RPMI8226 (cell line): ENCODE measurements at regions not wholly inside any gene's neighbourhood (a gene's known extent, or its start where the extent isn't known, plus 50 kb on each side); places are given as distances from the start of the nearest gene placed in this dataset.

Experiments
- DNase-seq: peaks from one replicate; pipeline ENCODE4 v3.0.0-alpha.2; 2015

DNA sequence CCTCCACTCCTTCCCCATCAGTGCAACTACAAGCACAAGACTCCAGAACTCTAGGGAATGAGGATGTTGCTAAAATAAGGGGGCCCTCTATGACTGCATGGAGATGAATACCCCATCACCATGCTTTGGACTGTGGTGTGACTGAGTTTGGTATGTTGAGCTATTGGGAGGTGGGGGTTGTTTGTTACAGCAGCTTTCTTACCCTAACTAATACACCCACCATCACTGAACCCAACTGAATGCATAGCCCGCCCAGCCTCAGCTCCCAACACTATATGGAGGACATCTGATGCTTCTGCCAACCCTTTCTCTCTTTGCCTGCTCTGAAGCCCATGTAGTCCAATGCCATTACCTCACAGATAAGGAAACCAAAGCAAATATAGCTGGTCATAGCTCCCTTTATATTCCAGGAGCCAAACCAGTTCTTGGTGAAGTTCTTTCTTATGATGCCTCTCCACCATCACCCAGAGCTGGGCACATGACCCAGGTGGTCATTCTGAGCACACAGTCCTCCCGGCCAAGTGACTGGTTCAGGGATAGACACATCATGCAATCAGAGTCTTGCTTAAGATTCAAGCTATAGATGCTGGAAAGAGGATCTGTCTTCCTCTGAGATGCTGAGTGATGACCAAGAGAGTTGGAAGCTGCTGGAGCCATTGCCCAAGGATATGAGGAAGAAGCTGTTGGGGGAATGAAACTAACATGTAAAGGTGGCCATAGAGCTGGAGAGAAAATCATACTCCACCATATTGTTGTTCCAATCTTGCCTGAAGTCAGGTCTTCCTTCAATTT lies 155.6 kb upstream of the HAAO start:
- DNase-seq = no peak

- DNase-seq = no peak
These were observed 152.5 kb upstream of the HAAO start for GRCh38 chr2:42944779-42945415.

DNA sequence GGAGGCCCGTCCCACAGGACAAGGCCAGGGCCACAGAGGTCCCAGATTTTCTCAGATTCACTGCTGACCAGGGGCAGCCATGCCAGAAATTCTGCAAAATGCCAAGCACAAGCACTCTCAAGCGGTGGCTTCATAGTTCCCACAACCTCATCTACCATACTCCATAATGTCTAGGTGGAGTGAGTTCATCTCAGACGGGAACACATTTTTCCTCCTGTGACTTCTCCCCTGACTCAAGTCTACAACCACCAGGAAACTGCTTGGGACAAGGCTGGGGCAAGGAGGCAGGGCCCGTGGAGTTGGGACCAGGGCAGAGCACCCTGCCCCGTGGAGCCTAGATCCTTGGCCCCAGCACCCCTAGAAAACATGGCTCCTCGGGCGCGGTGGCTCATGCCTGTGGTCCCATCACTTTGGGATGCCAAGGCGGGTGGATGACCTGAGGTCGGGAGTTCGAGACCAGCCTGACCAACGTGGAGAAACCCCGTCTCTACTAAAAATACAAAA lies 150.7 kb upstream of the HAAO start:
- DNase-seq = no peak

- no peak for DNase-seq
These were observed 150.0 kb upstream of the HAAO start for GRCh38 chr2:42942214-42942989.

DNA sequence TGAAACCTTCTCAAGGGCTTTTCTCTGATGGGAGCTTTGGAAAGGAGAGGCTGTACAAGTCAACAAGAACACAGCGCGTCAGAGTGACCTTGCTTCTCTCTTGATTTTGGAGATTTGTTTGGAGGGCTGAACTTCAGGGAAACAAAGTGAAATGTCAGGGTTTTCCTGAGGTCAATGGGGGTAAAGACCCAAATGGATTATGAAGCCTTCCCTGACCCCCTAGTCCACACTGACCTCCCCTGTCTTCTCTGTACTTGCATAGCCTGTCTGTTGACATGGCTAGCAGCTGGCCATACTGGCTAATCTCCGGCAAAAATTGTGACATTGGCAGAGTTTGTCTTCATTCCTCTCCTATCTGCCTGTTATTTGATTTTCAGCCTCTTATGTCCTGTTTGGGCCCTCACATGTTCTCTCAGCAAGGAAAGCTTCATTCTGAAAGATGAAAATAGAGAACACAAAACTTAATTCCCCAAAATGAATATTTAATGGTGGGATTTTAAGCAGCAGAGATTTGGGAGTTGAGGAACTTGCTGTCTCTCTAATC lies 149.3 kb upstream of the HAAO start:
- DNase-seq = no peak

DNA sequence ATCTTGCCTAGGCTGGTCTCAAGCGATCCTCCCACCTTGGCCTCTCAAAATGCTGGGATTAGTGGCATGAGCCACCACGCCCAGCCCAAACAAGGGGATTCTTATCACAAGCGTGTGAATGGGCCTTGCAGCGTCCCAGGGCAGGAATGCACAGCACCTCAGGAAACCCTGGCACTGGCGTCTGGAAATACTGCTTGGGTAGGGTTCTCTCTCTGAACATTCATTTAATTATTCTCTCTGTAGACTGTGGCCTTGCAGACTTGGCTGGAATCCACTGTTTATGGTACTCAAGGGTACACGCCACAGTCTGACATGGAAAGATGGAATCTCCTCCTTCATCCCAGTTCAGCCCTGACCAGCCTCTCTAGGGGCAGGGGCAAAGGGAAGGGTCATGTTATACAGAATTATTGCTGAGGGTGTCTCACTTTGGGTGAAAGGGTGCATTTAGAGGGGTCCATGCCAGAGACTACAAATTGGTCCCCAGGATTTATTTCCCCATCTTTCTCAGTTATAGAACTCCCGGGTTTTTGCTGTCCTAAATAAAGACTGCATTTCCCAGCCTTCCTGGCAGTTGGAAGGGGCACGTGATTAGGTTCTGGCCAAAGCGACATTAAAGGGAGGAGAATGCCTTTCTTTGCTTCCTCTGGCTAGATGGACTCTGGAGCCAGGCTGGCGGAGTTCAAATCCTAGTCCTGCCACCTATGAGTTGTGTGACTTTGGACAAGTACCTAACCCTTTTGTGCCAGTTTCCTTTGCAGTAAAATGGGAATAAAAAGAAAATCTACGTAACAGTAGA lies 147.2 kb upstream of the HAAO start:
- no peak for DNase-seq

GRCh38 chr2:42938671-42939370 lies 146.4 kb upstream of the HAAO start:
- DNase-seq = no peak

DNA sequence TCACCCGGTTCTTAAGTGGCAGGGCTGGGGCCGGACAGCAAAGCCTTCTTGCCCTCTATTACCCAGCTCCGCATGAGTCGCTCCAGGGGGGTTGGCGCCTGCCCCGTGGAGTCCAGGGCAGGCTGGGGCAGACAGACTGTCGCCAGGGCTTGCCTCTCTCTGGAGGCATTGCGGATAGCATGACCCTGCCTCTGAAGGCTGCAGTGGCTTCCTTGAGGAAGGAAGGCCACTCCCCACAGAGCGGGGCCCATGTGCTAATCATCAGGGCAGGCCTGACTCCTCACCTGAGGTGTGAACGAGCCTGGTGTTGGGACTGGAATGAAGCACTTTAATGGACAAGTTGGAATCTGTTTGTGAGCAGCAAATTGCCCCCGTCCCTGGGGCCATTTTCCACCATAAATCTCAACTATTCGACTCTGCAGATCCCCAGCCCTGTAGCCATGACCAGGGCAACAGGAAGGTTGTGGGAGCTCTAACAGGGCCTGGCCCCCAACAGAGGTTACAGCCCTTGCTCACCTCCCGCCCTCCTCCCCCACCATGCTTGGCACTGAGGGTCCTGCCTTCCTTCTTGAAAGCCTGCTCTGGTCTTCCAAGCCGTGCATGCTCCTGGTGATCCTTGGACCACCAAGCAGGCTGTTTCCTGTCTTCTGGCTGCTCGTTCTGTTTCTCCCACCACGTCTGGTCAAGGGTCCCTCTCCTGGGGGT lies 144.9 kb upstream of the HAAO start:
- DNase-seq = no peak

DNA sequence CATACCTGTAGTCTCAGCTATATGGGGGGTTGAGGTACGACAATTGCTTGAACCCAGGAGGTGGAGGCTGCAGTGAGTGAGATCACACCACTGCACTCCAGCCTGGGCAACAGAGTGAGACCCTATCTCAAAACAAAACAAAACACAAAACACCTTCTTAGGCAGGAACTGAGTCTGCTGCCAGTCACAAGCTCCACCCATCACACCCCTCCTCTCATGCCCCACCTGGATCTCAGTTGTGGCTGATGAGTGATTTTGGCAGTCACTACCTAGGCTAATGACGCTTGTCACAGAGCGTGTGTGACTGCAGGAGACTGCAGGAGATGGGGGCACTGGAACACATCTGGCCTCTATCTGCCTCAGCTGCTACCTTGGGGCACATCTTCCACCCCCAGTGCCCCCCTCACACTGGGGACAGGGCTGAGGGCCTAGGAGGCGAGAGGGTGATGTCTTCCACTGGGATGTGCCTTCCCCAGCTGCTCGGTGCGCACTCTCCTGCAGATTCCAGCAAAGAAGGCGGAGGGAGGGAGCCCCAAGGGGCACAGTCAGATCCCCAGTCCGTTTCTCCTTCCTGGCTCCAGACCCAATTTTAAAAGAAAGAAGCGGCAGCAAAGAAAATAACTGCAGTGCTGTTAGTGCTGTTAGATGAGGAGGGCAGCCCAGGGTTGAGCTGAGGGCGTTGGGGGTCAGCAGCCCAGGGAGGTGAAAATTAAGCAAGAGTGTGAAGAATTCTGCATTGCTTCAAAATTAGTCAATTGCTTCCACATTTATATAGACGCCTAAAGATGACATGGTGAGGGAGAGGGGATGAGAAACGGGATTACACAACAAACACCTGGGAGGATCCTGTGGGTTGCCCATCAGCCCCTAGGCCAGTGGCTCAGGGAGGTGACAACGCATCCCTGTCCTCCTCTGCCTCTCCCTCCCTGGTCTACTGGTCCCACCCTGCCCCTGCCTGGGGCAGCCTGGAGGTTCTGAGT lies 143.6 kb upstream of the HAAO start:
- DNase-seq = no peak

GRCh38 chr2:42934580-42935186 lies 142.3 kb upstream of the HAAO start:
- DNase-seq = no peak

GRCh38 chr2:42933824-42934254 lies 141.5 kb upstream of the HAAO start:
- DNase-seq = no peak

DNA sequence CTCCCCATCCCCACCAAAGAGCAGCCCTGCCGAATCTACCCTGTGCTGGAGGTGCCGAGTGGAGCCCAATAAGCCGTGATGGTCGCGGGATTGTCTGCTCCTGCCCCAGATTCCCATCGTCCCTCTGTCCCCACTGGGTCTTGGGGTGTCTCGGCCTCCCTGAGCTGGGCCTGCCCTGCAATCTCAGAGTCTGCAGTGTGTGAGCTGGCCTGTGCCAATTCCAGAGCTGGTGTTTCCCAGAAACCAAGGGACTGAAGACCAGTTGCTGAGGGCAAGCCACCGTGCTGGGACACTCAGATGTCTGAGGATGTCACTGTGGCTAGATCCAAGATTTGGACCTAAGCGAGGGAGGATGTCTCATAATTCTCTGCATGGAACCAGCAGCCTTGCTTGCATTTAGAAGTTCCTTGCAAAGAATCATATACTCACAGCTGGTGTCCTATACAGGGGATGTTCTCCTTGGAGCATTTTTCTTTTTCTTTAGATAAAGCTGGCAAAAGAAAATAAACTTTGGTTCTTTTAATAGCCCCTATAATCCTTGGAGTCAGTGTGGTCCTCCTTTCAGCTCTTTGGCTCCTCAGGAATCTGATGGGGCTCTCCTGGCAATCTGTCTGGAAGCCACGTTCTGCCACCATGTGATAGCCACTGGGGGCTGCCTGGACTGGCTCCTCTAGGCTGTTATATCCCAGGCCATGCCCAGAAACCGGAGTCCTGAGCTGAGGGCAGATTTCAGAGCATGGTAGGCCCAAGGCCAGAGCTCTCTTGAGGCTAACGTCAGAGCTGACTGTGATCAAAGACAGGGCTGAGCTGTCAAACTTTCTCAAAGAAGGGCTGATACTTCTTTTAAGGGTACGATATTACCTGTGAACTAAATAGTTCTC lies 140.1 kb upstream of the HAAO start:
- DNase-seq = no peak

DNA sequence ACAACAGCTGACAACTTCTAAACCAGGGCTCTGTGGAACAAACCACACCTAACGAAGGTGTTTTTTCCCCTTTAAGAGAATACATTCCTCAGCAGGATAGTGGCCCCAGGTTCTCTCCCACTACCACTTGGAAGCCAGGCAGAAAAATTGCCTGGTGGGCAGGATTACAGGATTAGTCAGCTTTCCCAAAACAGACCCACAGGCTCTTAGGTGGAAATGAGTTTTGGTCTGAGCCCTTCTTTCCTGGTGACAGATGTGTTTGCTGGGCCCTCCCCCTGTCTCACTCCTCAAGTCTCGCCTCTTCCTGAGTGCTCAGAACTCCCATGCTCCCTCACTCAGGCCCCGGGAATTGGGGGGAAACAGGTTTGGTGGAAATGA lies 139.4 kb upstream of the HAAO start:
- DNase-seq = no peak

DNA sequence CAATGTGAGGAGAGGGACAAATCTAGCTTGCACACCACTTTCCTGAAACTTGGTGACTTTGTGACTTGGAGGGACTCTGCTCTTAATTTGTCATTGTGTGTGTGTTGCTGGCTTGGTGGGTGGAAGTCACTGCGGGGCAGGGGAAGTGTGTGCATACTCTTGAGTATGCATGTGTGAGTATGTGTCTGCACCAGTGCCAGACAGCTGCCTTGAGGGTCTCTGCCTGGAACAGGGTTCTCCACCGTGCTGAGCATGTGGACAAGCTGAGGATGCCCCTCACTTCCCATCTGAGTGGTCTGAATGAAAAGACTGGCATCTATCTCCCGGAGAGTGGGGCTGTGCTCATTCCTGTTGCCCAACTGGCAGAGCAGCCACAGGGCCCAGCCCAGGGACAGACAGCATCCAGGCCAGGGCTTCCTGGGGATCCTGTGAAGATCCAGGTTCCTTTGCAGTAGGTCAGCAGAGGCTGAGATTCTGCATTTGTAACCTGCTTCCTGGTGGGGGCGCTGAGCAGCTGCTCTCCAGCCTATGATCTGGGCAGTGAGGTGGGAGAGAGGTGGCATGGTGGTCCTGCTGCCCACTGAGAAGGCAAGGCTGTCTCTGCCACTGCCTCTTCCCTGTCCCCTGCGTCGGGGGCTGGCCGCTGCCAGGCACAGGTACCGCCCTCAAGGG lies 138.9 kb upstream of the HAAO start:
- no peak for DNase-seq

- no peak for DNase-seq
These were observed 137.7 kb upstream of the HAAO start for GRCh38 chr2:42930025-42930581.

- DNase-seq = no peak
These were observed 137.2 kb upstream of the HAAO start for GRCh38 chr2:42929546-42930024.
